ENCODE measurements at regions not wholly inside any gene's neighbourhood (a gene's known extent, or its start where the extent isn't known, plus 50 kb on each side); places are given as distances from the start of the nearest gene placed in this dataset.

- Mint-ChIP-seq H3K4me3 (ENCODE audit: unreplicated experiment) (no peak overlapping the region), H3K27ac (ENCODE audit: unreplicated experiment) (no peak overlapping the region), H3K9me3 (ENCODE audit: unreplicated experiment) (no peaks in the 10 kb centered on the region), H3K36me3 (ENCODE audit: low read depth, unreplicated experiment) (no peaks in the 10 kb centered on the region), H3K4me1 (ENCODE audit: unreplicated experiment) (no peaks in the 10 kb centered on the region), H3K27me3 (ENCODE audit: unreplicated experiment) (no peaks in the 10 kb centered on the region)
- TF ChIP-seq, protein P1, sequence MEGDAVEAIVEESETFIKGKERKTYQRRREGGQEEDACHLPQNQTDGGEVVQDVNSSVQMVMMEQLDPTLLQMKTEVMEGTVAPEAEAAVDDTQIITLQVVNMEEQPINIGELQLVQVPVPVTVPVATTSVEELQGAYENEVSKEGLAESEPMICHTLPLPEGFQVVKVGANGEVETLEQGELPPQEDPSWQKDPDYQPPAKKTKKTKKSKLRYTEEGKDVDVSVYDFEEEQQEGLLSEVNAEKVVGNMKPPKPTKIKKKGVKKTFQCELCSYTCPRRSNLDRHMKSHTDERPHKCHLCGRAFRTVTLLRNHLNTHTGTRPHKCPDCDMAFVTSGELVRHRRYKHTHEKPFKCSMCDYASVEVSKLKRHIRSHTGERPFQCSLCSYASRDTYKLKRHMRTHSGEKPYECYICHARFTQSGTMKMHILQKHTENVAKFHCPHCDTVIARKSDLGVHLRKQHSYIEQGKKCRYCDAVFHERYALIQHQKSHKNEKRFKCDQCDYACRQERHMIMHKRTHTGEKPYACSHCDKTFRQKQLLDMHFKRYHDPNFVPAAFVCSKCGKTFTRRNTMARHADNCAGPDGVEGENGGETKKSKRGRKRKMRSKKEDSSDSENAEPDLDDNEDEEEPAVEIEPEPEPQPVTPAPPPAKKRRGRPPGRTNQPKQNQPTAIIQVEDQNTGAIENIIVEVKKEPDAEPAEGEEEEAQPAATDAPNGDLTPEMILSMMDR (IDR thresholded peaks at IDR 0.05; ENCODE audit: unreplicated experiment) = no peak
- DNase-seq (ENCODE audit: low spot score) = no peak
Observed at GRCh38 chrX:145673841-145674240, 143.8 kb upstream of the SLITRK2 start.

DNA sequence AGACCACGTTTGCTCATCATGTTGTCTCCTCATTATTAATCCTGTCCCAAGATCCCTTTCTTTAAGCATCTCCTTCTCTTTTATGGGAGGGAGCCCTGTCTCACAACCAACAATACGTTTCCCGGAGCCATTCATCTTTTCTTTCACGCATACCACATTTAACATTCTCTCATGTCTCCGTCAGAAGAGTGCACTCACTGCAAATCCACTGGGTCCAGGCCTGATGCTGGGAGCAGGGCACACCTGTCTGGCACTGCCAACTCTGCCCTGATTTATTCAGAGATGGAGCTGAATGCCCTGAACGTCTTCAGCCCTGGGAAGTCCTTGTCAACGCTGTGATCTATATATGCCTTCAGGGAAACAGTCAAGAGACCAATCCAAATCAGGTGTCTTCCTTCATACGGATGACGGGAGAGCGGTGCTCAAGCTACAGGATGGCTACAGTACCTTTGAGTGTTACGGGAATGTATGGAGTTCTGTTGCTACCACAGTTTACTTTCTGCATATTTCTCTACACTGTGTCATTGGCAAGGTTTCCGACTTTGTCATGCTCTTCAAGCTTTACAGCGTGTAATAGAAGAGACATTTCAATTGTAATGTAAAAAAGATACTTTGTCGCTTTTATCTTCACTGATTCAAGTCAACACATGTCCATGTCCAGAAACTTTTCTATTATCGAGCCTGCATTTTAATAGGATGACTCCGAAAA, 140.4 kb upstream of the SLITRK2 start:
- Mint-ChIP-seq H3K4me1 (ENCODE audit: unreplicated experiment) (no peaks in the 10 kb centered on the region), H3K27ac (ENCODE audit: unreplicated experiment) (no peak overlapping the region), H3K27me3 (ENCODE audit: unreplicated experiment) (no peaks in the 10 kb centered on the region), H3K36me3 (ENCODE audit: low read depth, unreplicated experiment) (no peaks in the 10 kb centered on the region), H3K9me3 (ENCODE audit: unreplicated experiment) (no peaks in the 10 kb centered on the region), H3K4me3 (ENCODE audit: unreplicated experiment) (no peak overlapping the region)
- TF ChIP-seq, protein P1 (IDR thresholded peaks at IDR 0.05; ENCODE audit: unreplicated experiment) = no peak
- DNase-seq (ENCODE audit: low spot score) = no peak

- TF ChIP-seq, protein P1 (IDR thresholded peaks at IDR 0.05; ENCODE audit: unreplicated experiment) = no peak
- no peak for DNase-seq (ENCODE audit: low spot score)
- Mint-ChIP-seq H3K9me3 (ENCODE audit: unreplicated experiment) (no peaks in the 10 kb centered on the region), H3K27ac (ENCODE audit: unreplicated experiment) (no peak overlapping the region), H3K4me3 (ENCODE audit: unreplicated experiment) (no peak overlapping the region), H3K36me3 (ENCODE audit: low read depth, unreplicated experiment) (no peaks in the 10 kb centered on the region), H3K4me1 (ENCODE audit: unreplicated experiment) (no peaks in the 10 kb centered on the region), H3K27me3 (ENCODE audit: unreplicated experiment) (no peaks in the 10 kb centered on the region)
Observed at GRCh38 chrX:145682518-145683298, 134.9 kb upstream of the SLITRK2 start.

GRCh38 chrX:145687146-145687545, 130.5 kb upstream of the SLITRK2 start:
- no peaks in the 10 kb centered on the region for H3K4me1 Mint-ChIP-seq (ENCODE audit: unreplicated experiment)
- H3K4me3 Mint-ChIP-seq (ENCODE audit: unreplicated experiment) = no peak overlapping the region
- H3K9me3 Mint-ChIP-seq (ENCODE audit: unreplicated experiment) = no peaks in the 10 kb centered on the region
- H3K36me3 Mint-ChIP-seq (ENCODE audit: low read depth, unreplicated experiment) = no peaks in the 10 kb centered on the region
- no peak for DNase-seq (ENCODE audit: low spot score)
- TF ChIP-seq, protein P1 (IDR thresholded peaks at IDR 0.05; ENCODE audit: unreplicated experiment) = no peak
- H3K27ac Mint-ChIP-seq (ENCODE audit: unreplicated experiment) = no peak overlapping the region
- H3K27me3 Mint-ChIP-seq (ENCODE audit: unreplicated experiment) = no peaks in the 10 kb centered on the region

GRCh38 chrX:145687707-145688106, 129.9 kb upstream of the SLITRK2 start:
- Mint-ChIP-seq H3K27me3 (ENCODE audit: unreplicated experiment) (no peaks in the 10 kb centered on the region), H3K4me3 (ENCODE audit: unreplicated experiment) (no peak overlapping the region), H3K27ac (ENCODE audit: unreplicated experiment) (no peak overlapping the region), H3K9me3 (ENCODE audit: unreplicated experiment) (no peaks in the 10 kb centered on the region), H3K36me3 (ENCODE audit: low read depth, unreplicated experiment) (no peaks in the 10 kb centered on the region), H3K4me1 (ENCODE audit: unreplicated experiment) (no peaks in the 10 kb centered on the region)
- TF ChIP-seq, protein P1 (IDR thresholded peaks at IDR 0.05; ENCODE audit: unreplicated experiment) = no peak
- DNase-seq (ENCODE audit: low spot score) = no peak

All from endothelial cell (in vitro differentiated cells).